Mesothelial cell of epicardium (in vitro differentiated cells): ENCODE measurements at regions not wholly inside any gene's neighbourhood (a gene's known extent, or its start where the extent isn't known, plus 50 kb on each side); places are given as distances from the start of the nearest gene placed in this dataset.

ENCODE experiments used
- DNase-seq, 2 experiments: peaks; one replicate each; pipeline ENCODE4 v3.0.0; 2021; ENCODE audit warnings: low spot score in 2 of 2; ENCODE audit not compliant: unreplicated experiment in 2 of 2
- H3K27ac Mint-ChIP-seq: 2 replicates; pipeline ENCODE4 v1.8.0; 2021; ENCODE audit warnings: mixed read lengths
- H3K27me3 Mint-ChIP-seq: 2 replicates; pipeline ENCODE4 v1.8.0; 2021; ENCODE audit warnings: low read depth, mixed read lengths
- H3K36me3 Mint-ChIP-seq: 2 replicates; pipeline ENCODE4 v1.8.0; 2021; ENCODE audit warnings: mixed read lengths
- H3K4me1 Mint-ChIP-seq: 2 replicates; pipeline ENCODE4 v1.8.0; 2021; ENCODE audit warnings: mixed read lengths
- H3K4me3 Mint-ChIP-seq: 2 replicates; pipeline ENCODE4 v1.8.0; 2021; ENCODE audit warnings: mild to moderate bottlenecking, moderate library complexity, mixed read lengths
- H3K9me3 Mint-ChIP-seq: 2 replicates; pipeline ENCODE4 v1.8.0; 2021; ENCODE audit warnings: mixed read lengths
- CTCF ChIP-seq: fragments of 200-600 bp; sonication (generic); IDR thresholded peaks from one replicate; pipeline ENCODE4 v1.5.0; 2021; ENCODE audit warnings: antibody characterized with exemption; ENCODE audit not compliant: unreplicated experiment

- Mint-ChIP-seq H3K4me3 (no peak overlapping the region), H3K36me3 (no peaks in the 10 kb centered on the region), H3K27ac (no peak overlapping the region), H3K4me1 (no peaks in the 10 kb centered on the region), H3K9me3 (no peaks in the 10 kb centered on the region), H3K27me3 (peaks cover 4% of the 10 kb centered on the region)
- DNase-seq = no peak
- no peak for TF ChIP-seq CTCF
These were observed 285.7 kb upstream of the RTL1 start for GRCh38 chr14:101189266-101189665.

GRCh38 chr14:101189962-101190560, 286.5 kb upstream of the RTL1 start:
- Mint-ChIP-seq H3K4me3 (no peak overlapping the region), H3K27me3 (peaks cover 3% of the 10 kb centered on the region), H3K9me3 (no peaks in the 10 kb centered on the region), H3K36me3 (no peaks in the 10 kb centered on the region), H3K27ac (no peak overlapping the region), H3K4me1 (no peaks in the 10 kb centered on the region)
- TF ChIP-seq CTCF = no peak
- DNase-seq = no peak

- no peak overlapping the region for H3K27ac Mint-ChIP-seq
- H3K4me1 Mint-ChIP-seq = no peaks in the 10 kb centered on the region
- TF ChIP-seq CTCF = no peak
- peak in 1 of 2 experiments; percentile 26 for DNase-seq
- no peak overlapping the region for H3K4me3 Mint-ChIP-seq
- no peaks in the 10 kb centered on the region for H3K9me3 Mint-ChIP-seq
- no peaks in the 10 kb centered on the region for H3K36me3 Mint-ChIP-seq
- peaks cover 2% of the 10 kb centered on the region for H3K27me3 Mint-ChIP-seq
These were observed 287.7 kb upstream of the RTL1 start for GRCh38 chr14:101191101-101191720.

- H3K27me3 Mint-ChIP-seq = peaks cover 2% of the 10 kb centered on the region
- TF ChIP-seq CTCF = no peak
- H3K27ac Mint-ChIP-seq = no peak overlapping the region
- H3K9me3 Mint-ChIP-seq = no peaks in the 10 kb centered on the region
- H3K4me1 Mint-ChIP-seq = no peaks in the 10 kb centered on the region
- no peak overlapping the region for H3K4me3 Mint-ChIP-seq
- DNase-seq = peak in 1 of 2 experiments; percentile 24
- H3K36me3 Mint-ChIP-seq = no peaks in the 10 kb centered on the region
These were observed 288.5 kb upstream of the RTL1 start for GRCh38 chr14:101191721-101192660.

GRCh38 chr14:101192661-101193000, 289.1 kb upstream of the RTL1 start:
- Mint-ChIP-seq H3K27ac (no peak overlapping the region), H3K4me3 (no peak overlapping the region), H3K36me3 (no peaks in the 10 kb centered on the region), H3K9me3 (no peaks in the 10 kb centered on the region), H3K27me3 (peaks cover 2% of the 10 kb centered on the region), H3K4me1 (no peaks in the 10 kb centered on the region)
- DNase-seq = peak in 1 of 2 experiments; percentile 32
- TF ChIP-seq CTCF = no peak
